ENCODE measurements at regions not wholly inside any gene's neighbourhood (a gene's known extent, or its start where the extent isn't known, plus 50 kb on each side); places are given as distances from the start of the nearest gene placed in this dataset.

- H3K27ac Mint-ChIP-seq, result no peak overlapping the region
- H3K36me3 Mint-ChIP-seq, result peaks cover 8% of the 10 kb centered on the region
- DNase-seq (ENCODE audit: low spot score), result no peak
- H3K27me3 Mint-ChIP-seq, result no peaks in the 10 kb centered on the region
- no peaks in the 10 kb centered on the region for H3K4me1 Mint-ChIP-seq (ENCODE audit: low read depth in 2 of 2)
- peaks cover 11% of the 10 kb centered on the region for H3K9me3 Mint-ChIP-seq
- H3K4me3 Mint-ChIP-seq, result no peak overlapping the region
- ATAC-seq, result no peak
These were observed 1000.9 kb upstream of the RBFOX1 start for GRCh38 chr16:6331770-6332169.

- DNase-seq (ENCODE audit: low spot score) (no peak), ATAC-seq (no peak)
- Mint-ChIP-seq H3K4me1 (ENCODE audit: low read depth in 2 of 2) (no peaks in the 10 kb centered on the region), H3K36me3 (no peaks in the 10 kb centered on the region), H3K27ac (no peak overlapping the region), H3K27me3 (no peaks in the 10 kb centered on the region), H3K4me3 (no peak overlapping the region), H3K9me3 (peaks cover 14% of the 10 kb centered on the region)
These were observed 1014.7 kb upstream of the RBFOX1 start for GRCh38 chr16:6317934-6318333.

GRCh38 chr16:6309271-6309670 lies 1023.4 kb upstream of the RBFOX1 start:
- Mint-ChIP-seq H3K27me3 (no peaks in the 10 kb centered on the region), H3K4me3 (no peak overlapping the region), H3K9me3 (peaks cover 13% of the 10 kb centered on the region), H3K27ac (no peak overlapping the region), H3K4me1 (ENCODE audit: low read depth in 2 of 2) (no peaks in the 10 kb centered on the region), H3K36me3 (no peaks in the 10 kb centered on the region)
- no peak for DNase-seq (ENCODE audit: low spot score)
- ATAC-seq, result no peak

DNA sequence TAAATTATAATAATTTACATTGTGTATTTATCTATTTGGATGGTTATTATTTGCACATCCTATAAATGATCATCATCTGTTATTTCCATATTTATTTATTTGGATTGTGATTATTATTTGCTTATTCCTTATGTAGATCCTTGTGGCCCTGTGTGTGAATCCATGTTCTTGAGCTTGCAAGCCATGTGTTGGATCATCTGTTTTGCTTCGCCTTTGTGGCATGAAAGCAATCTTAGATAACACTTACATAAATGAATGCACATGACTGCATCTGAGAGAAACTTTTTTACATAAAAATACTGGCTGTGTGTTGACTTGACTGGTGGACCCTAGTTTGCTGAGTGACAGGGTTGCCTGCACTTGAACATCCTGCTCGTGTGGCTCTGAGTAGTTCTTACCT lies 1024.5 kb upstream of the RBFOX1 start:
- Mint-ChIP-seq H3K27me3 (no peaks in the 10 kb centered on the region), H3K4me1 (ENCODE audit: low read depth in 2 of 2) (no peaks in the 10 kb centered on the region), H3K36me3 (no peaks in the 10 kb centered on the region), H3K27ac (no peak overlapping the region), H3K9me3 (peaks cover 13% of the 10 kb centered on the region), H3K4me3 (no peak overlapping the region)
- DNase-seq (ENCODE audit: low spot score) (no peak), ATAC-seq (no peak)

GRCh38 chr16:6300523-6300922 lies 1032.1 kb upstream of the RBFOX1 start:
- Mint-ChIP-seq H3K27me3 (no peaks in the 10 kb centered on the region), H3K36me3 (no peaks in the 10 kb centered on the region), H3K4me3 (no peak overlapping the region), H3K4me1 (ENCODE audit: low read depth in 2 of 2) (no peaks in the 10 kb centered on the region), H3K27ac (no peak overlapping the region), H3K9me3 (peaks cover 9% of the 10 kb centered on the region)
- ATAC-seq (no peak), DNase-seq (ENCODE audit: low spot score) (no peak)

- ATAC-seq, result no peak
- no peak overlapping the region for H3K27ac Mint-ChIP-seq
- H3K27me3 Mint-ChIP-seq, result no peaks in the 10 kb centered on the region
- H3K4me1 Mint-ChIP-seq (ENCODE audit: low read depth in 2 of 2), result no peaks in the 10 kb centered on the region
- DNase-seq (ENCODE audit: low spot score), result no peak
- peaks cover 7% of the 10 kb centered on the region for H3K9me3 Mint-ChIP-seq
- H3K36me3 Mint-ChIP-seq, result no peaks in the 10 kb centered on the region
- no peak overlapping the region for H3K4me3 Mint-ChIP-seq
These were observed 1034.8 kb upstream of the RBFOX1 start for GRCh38 chr16:6297666-6298410.

GRCh38 chr16:6286176-6286575 lies 1046.5 kb upstream of the RBFOX1 start:
- peaks cover 13% of the 10 kb centered on the region for H3K9me3 Mint-ChIP-seq
- H3K36me3 Mint-ChIP-seq, result peaks cover 5% of the 10 kb centered on the region
- no peaks in the 10 kb centered on the region for H3K27me3 Mint-ChIP-seq
- H3K4me3 Mint-ChIP-seq, result no peak overlapping the region
- H3K4me1 Mint-ChIP-seq (ENCODE audit: low read depth in 2 of 2), result no peaks in the 10 kb centered on the region
- no peak overlapping the region for H3K27ac Mint-ChIP-seq
- ATAC-seq (no peak), DNase-seq (ENCODE audit: low spot score) (no peak)

GRCh38 chr16:6284731-6285130 lies 1047.9 kb upstream of the RBFOX1 start:
- no peaks in the 10 kb centered on the region for H3K27me3 Mint-ChIP-seq
- peaks cover 10% of the 10 kb centered on the region for H3K9me3 Mint-ChIP-seq
- H3K27ac Mint-ChIP-seq, result no peak overlapping the region
- DNase-seq (ENCODE audit: low spot score) (no peak), ATAC-seq (no peak)
- no peak overlapping the region for H3K4me3 Mint-ChIP-seq
- peaks cover 4% of the 10 kb centered on the region for H3K36me3 Mint-ChIP-seq
- H3K4me1 Mint-ChIP-seq (ENCODE audit: low read depth in 2 of 2), result no peaks in the 10 kb centered on the region

DNA sequence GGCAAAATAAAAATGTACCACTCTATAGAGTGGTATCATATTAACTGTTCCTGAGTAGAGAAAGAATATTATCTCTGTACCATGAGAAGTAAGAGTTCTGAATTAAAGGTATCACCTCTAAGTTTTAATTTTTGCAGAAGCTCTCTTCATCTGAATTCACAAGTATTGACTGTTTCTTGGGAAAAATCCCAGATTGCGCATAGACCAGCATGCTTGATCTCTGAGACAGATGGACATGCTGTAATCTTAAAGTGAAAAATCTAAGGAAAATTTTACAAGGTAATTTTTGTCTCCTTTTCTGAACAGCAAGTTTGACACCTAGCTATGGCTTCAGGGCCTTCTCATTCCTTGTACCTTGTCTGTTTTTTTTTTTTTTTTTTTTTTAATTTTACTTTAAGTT lies 1050.7 kb upstream of the RBFOX1 start:
- H3K4me1 Mint-ChIP-seq (ENCODE audit: low read depth in 2 of 2), result no peaks in the 10 kb centered on the region
- no peaks in the 10 kb centered on the region for H3K27me3 Mint-ChIP-seq
- no peak overlapping the region for H3K27ac Mint-ChIP-seq
- ATAC-seq (no peak), DNase-seq (ENCODE audit: low spot score) (no peak)
- peaks cover 6% of the 10 kb centered on the region for H3K9me3 Mint-ChIP-seq
- no peaks in the 10 kb centered on the region for H3K36me3 Mint-ChIP-seq
- H3K4me3 Mint-ChIP-seq, result no peak overlapping the region

GRCh38 chr16:6281274-6281673 lies 1051.4 kb upstream of the RBFOX1 start:
- Mint-ChIP-seq H3K4me3 (no peak overlapping the region), H3K9me3 (peaks cover 6% of the 10 kb centered on the region), H3K27ac (no peak overlapping the region), H3K36me3 (no peaks in the 10 kb centered on the region), H3K4me1 (ENCODE audit: low read depth in 2 of 2) (no peaks in the 10 kb centered on the region), H3K27me3 (no peaks in the 10 kb centered on the region)
- DNase-seq (ENCODE audit: low spot score), result no peak
- no peak for ATAC-seq

DNA sequence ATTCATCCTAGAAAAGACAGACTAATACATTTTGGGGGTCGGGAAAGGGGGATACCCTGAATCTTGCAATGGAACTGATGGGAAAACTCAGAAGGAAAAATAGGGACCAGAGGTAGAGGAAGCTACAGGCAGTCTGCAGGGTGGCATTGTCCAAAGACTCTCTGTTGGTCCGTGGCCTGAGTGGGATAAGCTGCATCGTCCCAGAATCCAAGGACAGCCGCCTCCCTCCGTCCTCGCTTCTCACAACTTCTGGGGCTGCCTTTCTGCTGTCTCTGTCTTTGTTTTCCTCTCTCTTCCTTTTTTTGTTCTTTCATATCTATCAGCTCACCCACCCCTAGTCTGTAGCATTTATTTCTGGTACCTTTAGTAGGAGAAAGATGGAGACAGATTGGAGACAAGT lies 1052.6 kb upstream of the RBFOX1 start:
- no peak overlapping the region for H3K4me3 Mint-ChIP-seq
- no peaks in the 10 kb centered on the region for H3K36me3 Mint-ChIP-seq
- no peak for ATAC-seq
- H3K9me3 Mint-ChIP-seq, result peaks cover 6% of the 10 kb centered on the region
- H3K27me3 Mint-ChIP-seq, result no peaks in the 10 kb centered on the region
- H3K27ac Mint-ChIP-seq, result no peak overlapping the region
- no peak for DNase-seq (ENCODE audit: low spot score)
- no peaks in the 10 kb centered on the region for H3K4me1 Mint-ChIP-seq (ENCODE audit: low read depth in 2 of 2)

- no peak overlapping the region for H3K4me3 Mint-ChIP-seq
These were observed 1053.4 kb upstream of the RBFOX1 start for GRCh38 chr16:6279286-6279685.

DNA sequence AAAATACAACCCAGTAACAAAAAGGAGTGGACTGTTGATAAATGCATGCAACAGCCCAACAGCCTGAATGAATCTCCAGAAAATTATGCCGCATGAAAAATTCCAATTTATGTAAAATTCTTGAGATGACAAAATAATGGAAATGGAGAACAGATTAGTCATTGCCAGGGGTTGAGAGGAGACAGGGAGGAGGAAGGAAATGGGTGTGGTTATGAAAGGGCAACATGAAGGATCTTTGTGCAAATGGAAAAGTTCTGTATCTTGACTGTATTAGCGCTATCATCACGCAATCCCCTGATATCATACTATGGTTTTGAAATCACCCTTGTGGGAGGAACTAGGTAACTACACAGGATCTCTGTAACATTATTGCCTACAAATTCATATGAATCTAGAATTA lies 1058.3 kb upstream of the RBFOX1 start:
- Mint-ChIP-seq H3K4me3 (no peak overlapping the region), H3K27ac (no peak overlapping the region), H3K36me3 (no peaks in the 10 kb centered on the region), H3K27me3 (no peaks in the 10 kb centered on the region), H3K4me1 (ENCODE audit: low read depth in 2 of 2) (no peaks in the 10 kb centered on the region), H3K9me3 (no peaks in the 10 kb centered on the region)
- DNase-seq (ENCODE audit: low spot score) (no peak), ATAC-seq (no peak)

More at GRCh38 chr16:6279286-6279685, 1053.4 kb upstream of the RBFOX1 start:
- Mint-ChIP-seq H3K27ac (no peak overlapping the region), H3K36me3 (no peaks in the 10 kb centered on the region), H3K9me3 (peaks cover 6% of the 10 kb centered on the region), H3K27me3 (no peaks in the 10 kb centered on the region), H3K4me1 (ENCODE audit: low read depth in 2 of 2) (no peaks in the 10 kb centered on the region)
- DNase-seq (ENCODE audit: low spot score) (no peak), ATAC-seq (no peak)

DNA sequence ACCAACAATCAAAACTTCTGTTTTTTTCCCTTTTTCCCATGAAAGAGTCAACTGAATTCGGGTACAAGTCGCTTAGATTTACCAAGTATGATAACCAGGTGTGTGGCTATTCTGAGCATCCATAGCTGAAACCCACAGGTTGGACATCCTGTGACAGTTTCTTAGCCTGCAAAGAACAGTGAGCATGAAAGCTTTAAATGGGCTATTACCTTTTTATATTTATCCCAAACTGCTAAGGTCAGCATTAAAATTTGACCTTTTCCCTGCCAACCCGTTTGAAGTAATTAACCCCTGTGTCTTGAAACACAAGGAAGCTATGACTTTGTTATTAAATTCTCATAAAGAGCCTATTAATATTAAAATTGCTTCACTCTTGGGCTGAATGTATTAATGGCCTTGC lies 1065.0 kb upstream of the RBFOX1 start:
- H3K27me3 Mint-ChIP-seq, result no peaks in the 10 kb centered on the region
- H3K27ac Mint-ChIP-seq, result no peak overlapping the region
- H3K4me1 Mint-ChIP-seq (ENCODE audit: low read depth in 2 of 2), result no peaks in the 10 kb centered on the region
- ATAC-seq (no peak), DNase-seq (ENCODE audit: low spot score) (no peak)
- H3K9me3 Mint-ChIP-seq, result peaks cover 5% of the 10 kb centered on the region
- no peaks in the 10 kb centered on the region for H3K36me3 Mint-ChIP-seq
- H3K4me3 Mint-ChIP-seq, result no peak overlapping the region

GRCh38 chr16:6266703-6267102 lies 1065.9 kb upstream of the RBFOX1 start:
- H3K36me3 Mint-ChIP-seq, result no peaks in the 10 kb centered on the region
- no peaks in the 10 kb centered on the region for H3K27me3 Mint-ChIP-seq
- DNase-seq (ENCODE audit: low spot score), result no peak
- H3K27ac Mint-ChIP-seq, result no peak overlapping the region
- no peaks in the 10 kb centered on the region for H3K4me1 Mint-ChIP-seq (ENCODE audit: low read depth in 2 of 2)
- ATAC-seq, result no peak
- peaks cover 5% of the 10 kb centered on the region for H3K9me3 Mint-ChIP-seq
- H3K4me3 Mint-ChIP-seq, result no peak overlapping the region
